OCI-LY7 (cell line): ENCODE measurements at regions not wholly inside any gene's neighbourhood (a gene's known extent, or its start where the extent isn't known, plus 50 kb on each side); places are given as distances from the start of the nearest gene placed in this dataset.

ENCODE experiments used
- CTCF ChIP-seq: fragments of 200-600 bp; sonication (generic); conservative IDR thresholded peaks from 2 replicates; pipeline ENCODE4 v1.5.1; 2014; ENCODE audit warnings: mild to moderate bottlenecking, antibody characterized with exemption, low read length, moderate library complexity, mixed read lengths
- EZH2phosphoT487 ChIP-seq: fragments of 200-600 bp; sonication (generic); IDR thresholded peaks from 2 replicates; pipeline ENCODE4 v1.6.1; 2018; ENCODE audit warnings: low read depth, borderline replicate concordance, mild to moderate bottlenecking, mixed run types, antibody characterized with exemption, low read length, moderate library complexity, mixed read lengths

- TF ChIP-seq CTCF = no peak
- no peak for TF ChIP-seq EZH2phosphoT487
Measured at GRCh38 chr7:52410032-52410431, 625.4 kb upstream of the POM121L12 start.
